NB4 (cell line): ENCODE measurements at regions not wholly inside any gene's neighbourhood (a gene's known extent, or its start where the extent isn't known, plus 50 kb on each side); places are given as distances from the start of the nearest gene placed in this dataset.

Experiments
- CTCF ChIP-seq: IDR thresholded peaks from one replicate; pipeline ENCODE4 v1.5.1; 2012; ENCODE audit warnings: low read depth, low read length
- MAX ChIP-seq: IDR thresholded peaks from 2 replicates; pipeline ENCODE4 v1.6.1; 2011; ENCODE audit warnings: low read depth, low read length
- MYC ChIP-seq: IDR thresholded peaks from 2 replicates; pipeline ENCODE4 v1.6.1; 2011; ENCODE audit warnings: low read depth, low read length
- POLR2A ChIP-seq: IDR thresholded peaks from 2 replicates; pipeline ENCODE4 v1.6.1; 2011; ENCODE audit warnings: mild to moderate bottlenecking; ENCODE audit not compliant: insufficient read length; ENCODE audit errors: extremely low read depth

GRCh38 chr2:129181433-129181832 lies 798.0 kb upstream of the RAB6C start:
- TF ChIP-seq CTCF (no peak), POLR2A (no peak), MYC (no peak), MAX (no peak)
